Esophagus squamous epithelium (tissue), 4 donors: ENCODE measurements at regions not wholly inside any gene's neighbourhood (a gene's known extent, or its start where the extent isn't known, plus 50 kb on each side); places are given as distances from the start of the nearest gene placed in this dataset.

Source experiments
- CTCF ChIP-seq, 6 experiments: fragments of 450-650 bp in 4 of 6; fragments of 200-600 bp in 2 of 6; sonication (generic) in 2 of 6; IDR thresholded peaks; one replicate each; pipeline ENCODE4 v1.5.1; 2016 to 2019; ENCODE audit warnings: antibody characterized with exemption in 6 of 6, mild to moderate bottlenecking in 4 of 6, moderate library complexity in 4 of 6
- POLR2A ChIP-seq, 4 donors: fragments of 450-650 bp; IDR thresholded peaks; one replicate each; pipeline ENCODE4 v1.6.1; 2017; ENCODE audit warnings: antibody characterized with exemption in 4 of 4, mild to moderate bottlenecking in 4 of 4, moderate library complexity in 3 of 4

GRCh38 chr13:112263152-112263551 is 113.0 kb upstream of the SPACA7 start:
- TF ChIP-seq CTCF (IDR thresholded peaks at IDR 0.05), result no peak
- no peak for TF ChIP-seq POLR2A (IDR thresholded peaks at IDR 0.05)
